ENCODE measurements at regions not wholly inside any gene's neighbourhood (a gene's known extent, or its start where the extent isn't known, plus 50 kb on each side); places are given as distances from the start of the nearest gene placed in this dataset.

GRCh38 chr7:116083796-116084195 is 53.2 kb upstream of the TFEC start:
- no peak for TF ChIP-seq CTCF (conservative IDR thresholded peaks at IDR 0.05; ENCODE audit: control insufficient read depth, insufficient read depth, low read depth, low read length)
- no peak for DNase-seq (ENCODE audit: low read depth)

DNA sequence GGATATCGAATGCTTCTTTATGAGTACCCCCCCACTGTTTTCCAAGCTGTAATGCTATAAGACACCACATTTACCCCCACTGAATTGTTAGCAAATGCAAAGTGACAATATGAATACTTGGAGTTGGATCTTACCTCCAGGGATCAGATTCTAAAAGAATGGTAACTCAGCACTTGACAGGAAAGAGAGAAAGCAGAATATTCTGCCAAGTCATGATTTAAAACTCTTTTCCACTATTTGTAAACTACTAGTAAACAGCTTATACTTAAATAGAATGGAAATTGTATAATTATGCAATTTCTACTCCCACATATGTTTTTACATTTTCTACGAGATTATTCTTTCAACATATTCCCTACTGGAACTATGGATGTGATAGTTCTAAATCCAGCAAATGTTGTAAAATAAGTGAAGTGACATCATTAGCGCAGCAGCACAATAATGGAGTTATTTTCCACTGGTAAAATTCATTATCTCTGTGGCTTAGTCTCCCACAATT is 56.0 kb upstream of the TFEC start:
- no peak overlapping the region for H3K4me3 ChIP-seq (ENCODE audit: control insufficient read depth, low read depth, low read length)
- TF ChIP-seq CTCF (conservative IDR thresholded peaks at IDR 0.05; ENCODE audit: control insufficient read depth, insufficient read depth, low read depth, low read length), result no peak
- DNase-seq (ENCODE audit: low read depth), result no peak

More at GRCh38 chr7:116083796-116084195, 53.2 kb upstream of the TFEC start:
- H3K4me3 ChIP-seq (ENCODE audit: control insufficient read depth, low read depth, low read length), result no peak overlapping the region

DNA sequence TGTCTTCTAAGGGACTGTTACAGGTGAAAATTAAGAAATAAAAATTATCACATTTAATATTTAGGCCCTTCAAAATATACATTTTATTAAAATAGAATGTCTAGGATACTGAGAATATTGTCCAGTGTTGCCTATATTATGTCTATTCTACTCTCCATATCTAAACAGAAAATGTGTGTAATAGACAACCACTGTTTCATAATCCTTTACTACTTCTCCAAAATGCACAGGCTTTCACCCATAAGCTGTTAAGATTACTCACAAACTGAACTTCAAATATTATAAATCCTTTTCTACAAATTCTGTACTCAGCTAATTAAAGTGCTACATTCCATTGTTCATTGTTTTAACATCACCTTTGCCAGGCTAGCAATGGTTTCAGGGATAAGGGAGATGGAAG is 56.7 kb upstream of the TFEC start:
- no peak for TF ChIP-seq CTCF (conservative IDR thresholded peaks at IDR 0.05; ENCODE audit: control insufficient read depth, insufficient read depth, low read depth, low read length)
- no peak for DNase-seq (ENCODE audit: low read depth)
- no peak overlapping the region for H3K4me3 ChIP-seq (ENCODE audit: control insufficient read depth, low read depth, low read length)

DNA sequence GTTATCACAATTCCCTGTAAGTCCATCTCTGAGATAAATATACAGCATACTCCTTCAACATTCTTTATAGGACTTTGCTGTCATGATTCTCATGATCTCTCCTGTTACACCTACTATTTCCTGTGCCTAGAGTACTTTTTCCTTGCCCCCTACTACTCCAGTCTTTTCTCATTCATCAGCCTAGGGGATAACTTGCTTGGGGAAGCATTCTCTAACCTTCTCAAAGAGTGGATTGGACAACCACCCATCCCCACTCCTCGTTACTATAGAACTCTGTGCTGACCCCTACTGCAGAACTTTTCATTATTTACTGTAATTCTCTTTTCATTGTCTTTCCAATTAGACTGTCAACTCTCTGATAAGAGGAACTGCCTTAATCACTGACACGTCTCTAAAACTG is 57.4 kb upstream of the TFEC start:
- DNase-seq (ENCODE audit: low read depth), result no peak
- H3K4me3 ChIP-seq (ENCODE audit: control insufficient read depth, low read depth, low read length), result no peak overlapping the region
- TF ChIP-seq CTCF (conservative IDR thresholded peaks at IDR 0.05; ENCODE audit: control insufficient read depth, insufficient read depth, low read depth, low read length), result no peak

DNA sequence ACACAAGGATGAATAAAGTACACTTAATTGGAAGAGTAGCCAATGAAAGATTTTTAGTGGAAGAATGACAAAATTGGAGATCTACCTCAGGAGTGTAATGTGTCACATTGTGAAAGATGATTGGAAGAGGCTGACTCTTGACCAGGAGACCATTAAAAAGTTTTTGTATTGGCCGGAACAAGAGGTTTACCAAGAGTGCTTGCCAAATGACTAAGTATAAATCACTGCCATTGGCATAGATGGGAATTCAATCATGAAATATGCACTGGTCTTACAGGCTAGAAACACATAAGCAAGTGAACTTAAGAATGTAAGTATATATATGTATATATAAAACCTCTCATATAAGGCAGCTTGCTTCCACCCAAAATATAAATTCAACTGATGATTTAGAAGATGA is 58.7 kb upstream of the TFEC start:
- H3K4me3 ChIP-seq (ENCODE audit: control insufficient read depth, low read depth, low read length), result no peak overlapping the region
- TF ChIP-seq CTCF (conservative IDR thresholded peaks at IDR 0.05; ENCODE audit: control insufficient read depth, insufficient read depth, low read depth, low read length), result no peak
- DNase-seq (ENCODE audit: low read depth), result peak; percentile 8

DNA sequence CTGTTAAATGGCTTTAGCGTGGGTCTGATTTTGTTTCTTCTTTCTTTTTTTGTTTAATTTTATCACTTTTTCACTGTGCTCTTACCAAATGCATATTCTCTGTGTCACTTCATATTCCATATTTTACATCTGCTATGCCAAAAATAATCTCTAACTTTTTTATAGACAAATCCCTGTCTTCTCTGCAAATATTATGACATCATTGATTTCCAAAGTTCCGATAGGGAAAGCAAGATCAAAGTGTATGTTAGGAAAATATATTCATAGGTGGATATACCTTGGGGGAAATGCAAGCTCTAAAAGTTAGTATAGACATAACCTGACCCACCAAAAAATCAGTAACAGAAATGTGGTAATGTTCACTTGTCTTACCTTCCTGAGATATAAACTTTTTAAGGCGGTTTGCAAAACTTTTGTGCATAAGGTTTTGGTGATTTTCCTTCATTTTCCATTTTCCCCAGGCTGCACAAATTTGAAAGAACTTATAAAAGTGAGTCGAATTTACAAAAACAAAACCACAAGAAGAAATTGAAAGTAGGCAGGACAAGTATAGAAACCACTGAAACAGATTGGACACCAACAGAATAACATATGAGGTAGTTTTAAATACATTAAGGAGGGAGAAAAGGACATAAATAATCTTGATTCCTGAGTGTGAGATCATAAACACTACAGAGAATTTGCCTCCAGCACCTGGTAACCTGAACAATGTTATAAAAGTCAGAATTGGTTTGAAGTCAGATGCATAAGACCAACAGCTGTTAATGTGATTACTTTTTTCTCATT is 63.1 kb upstream of the TFEC start:
- H3K4me3 ChIP-seq (ENCODE audit: control insufficient read depth, low read depth, low read length), result no peak overlapping the region
- no peak for TF ChIP-seq CTCF (conservative IDR thresholded peaks at IDR 0.05; ENCODE audit: control insufficient read depth, insufficient read depth, low read depth, low read length)
- no peak for DNase-seq (ENCODE audit: low read depth)

All from fibroblast of mammary gland (primary cell).